ENCODE measurements at regions not wholly inside any gene's neighbourhood (a gene's known extent, or its start where the extent isn't known, plus 50 kb on each side); places are given as distances from the start of the nearest gene placed in this dataset.

DNA sequence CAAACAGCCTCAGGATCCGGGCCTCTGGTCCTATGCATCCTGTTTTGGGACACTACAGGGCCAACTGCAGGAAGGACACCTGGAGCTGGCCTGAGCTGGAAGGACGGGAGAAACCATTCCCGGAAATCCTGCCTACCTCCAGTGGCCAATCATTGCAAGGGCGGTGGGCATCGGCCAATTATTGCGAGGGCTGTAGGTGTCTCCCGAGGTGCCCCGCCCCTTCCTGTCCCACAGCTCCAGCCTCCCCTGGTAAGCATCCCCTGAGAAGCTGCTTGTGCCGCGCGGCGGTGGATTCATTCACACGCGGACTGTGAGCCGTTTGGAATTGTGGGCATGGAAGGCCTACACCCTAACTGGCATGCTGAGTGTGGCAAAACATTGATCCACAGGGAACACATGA, 95.5 kb downstream of the TSPY10 start:
- TF ChIP-seq CTCF (IDR thresholded peaks at IDR 0.05) (no peak), POLR2A (IDR thresholded peaks at IDR 0.05) (no peak)
